NCI-H524 treated with DMSO at 0.1 percent for 48 hours (cell line): ENCODE measurements at regions not wholly inside any gene's neighbourhood (a gene's known extent, or its start where the extent isn't known, plus 50 kb on each side); places are given as distances from the start of the nearest gene placed in this dataset.
"Not testable (repeated sequence)": the region's sequence is repeated elsewhere in the genome, so short reads cannot be mapped to it uniquely, and the experiment has no call there.

ENCODE experiments used
- DNase-seq: peaks from one replicate; lab custom pipeline; 2025; lab: John Stamatoyannopoulos, UW

DNA sequence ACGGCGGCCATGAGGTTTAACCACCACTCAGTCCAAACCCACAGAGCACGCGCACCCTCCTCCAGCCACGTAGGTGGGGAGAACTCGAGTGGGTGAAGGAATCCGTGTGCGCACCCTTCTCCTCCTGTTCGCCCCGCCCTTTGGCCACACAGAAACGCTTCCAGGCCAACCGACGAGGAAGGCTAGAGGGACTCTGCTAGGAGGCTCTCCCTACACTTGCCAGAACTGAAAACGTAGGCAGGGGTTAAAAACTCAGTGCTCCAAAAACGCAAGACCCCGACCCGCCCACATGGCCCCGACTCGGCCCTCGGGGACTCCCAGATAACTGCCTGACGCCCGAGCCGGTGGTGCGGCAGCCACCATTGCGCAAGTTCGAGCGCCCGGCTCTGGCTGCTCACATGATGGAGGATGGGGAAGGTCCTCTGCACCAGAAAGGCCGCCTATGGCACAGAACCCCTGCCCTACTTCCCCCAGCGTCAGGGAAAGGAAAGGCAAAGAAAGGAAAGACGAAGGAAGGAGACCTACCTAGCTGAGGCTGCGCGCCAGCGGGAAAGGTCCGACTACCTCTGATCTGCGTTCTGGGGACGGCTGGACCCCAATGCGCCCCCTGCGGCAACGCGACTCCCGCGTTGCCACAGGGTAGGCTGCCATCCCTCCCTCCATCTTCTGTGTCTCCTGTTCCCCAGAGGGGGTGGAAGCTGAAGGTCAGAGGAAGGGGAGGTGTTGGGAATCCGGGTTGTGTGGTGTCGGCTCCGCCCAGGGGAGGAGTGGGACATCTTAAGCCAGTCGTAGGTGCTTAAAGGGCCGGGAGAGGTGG is 201.9 kb upstream of the AGTR2 start:
- peak; percentile 82 for DNase-seq

GRCh38 chrX:115970718-115971117 is 199.8 kb upstream of the AGTR2 start:
- no peak for DNase-seq

- no peak for DNase-seq
Observed at GRCh38 chrX:115972717-115973116, 197.8 kb upstream of the AGTR2 start.

DNA sequence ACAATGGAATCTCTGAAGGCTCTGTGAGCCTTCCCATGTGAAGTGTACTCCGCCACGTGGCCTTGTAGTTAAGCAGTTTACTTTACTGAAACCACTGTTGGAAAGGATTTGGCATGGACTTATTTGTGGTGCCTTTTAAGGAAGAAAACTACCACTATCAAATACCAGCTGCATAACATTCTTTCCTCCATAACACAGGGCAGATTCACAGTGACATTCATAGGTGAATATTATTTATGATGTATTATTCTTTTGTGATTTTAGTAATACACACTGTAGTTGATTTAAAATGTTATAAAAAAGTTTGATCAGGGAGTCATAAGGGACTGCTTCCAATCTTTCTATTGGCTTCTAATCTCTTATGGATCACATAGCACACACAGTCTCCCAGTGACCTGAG is 192.5 kb upstream of the AGTR2 start:
- DNase-seq, result no peak

- not testable (repeated sequence) for DNase-seq
Observed at GRCh38 chrX:115983148-115983547, 187.4 kb upstream of the AGTR2 start.

DNA sequence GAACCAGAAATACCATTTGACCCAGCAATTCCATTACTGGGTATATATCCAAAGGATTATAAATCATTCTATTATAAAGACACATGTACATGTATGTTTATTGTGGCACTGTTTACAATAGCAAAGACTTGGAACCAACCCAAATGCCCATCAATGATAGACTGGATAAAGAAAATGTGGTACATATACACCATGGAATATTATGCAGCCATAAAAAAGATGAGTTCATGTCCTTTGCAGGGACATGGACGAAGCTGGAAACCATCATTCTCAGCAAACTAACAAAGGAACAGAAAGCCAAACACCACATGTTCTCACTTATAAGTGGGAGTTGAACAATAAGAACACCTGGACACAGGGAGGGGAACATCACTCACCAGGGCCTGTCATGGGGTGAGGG is 183.1 kb upstream of the AGTR2 start:
- DNase-seq, result not testable (repeated sequence)

DNA sequence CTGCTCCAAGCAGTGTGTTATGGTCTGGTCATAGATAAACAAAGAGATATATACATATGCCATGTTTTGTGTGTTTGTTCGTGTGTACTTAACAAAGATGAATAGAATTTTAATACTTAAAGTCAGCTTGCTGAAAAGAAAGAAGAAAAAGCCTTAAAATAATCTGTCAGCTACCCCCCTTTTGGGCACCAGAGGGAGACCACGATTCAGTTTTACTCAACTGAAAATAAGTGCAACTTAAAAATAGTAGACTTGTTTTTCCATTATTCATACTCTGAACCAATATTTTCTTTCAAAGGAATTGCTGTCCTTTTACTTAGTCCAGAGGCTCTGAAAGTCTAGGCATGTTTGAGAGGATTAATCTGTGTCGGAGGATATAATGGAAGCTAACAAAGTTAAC is 181.7 kb upstream of the AGTR2 start:
- DNase-seq, result no peak

GRCh38 chrX:115989686-115990085 is 180.9 kb upstream of the AGTR2 start:
- DNase-seq, result no peak

- no peak for DNase-seq
Observed at GRCh38 chrX:116009346-116009745, 161.2 kb upstream of the AGTR2 start.

GRCh38 chrX:116009861-116010710 is 160.5 kb upstream of the AGTR2 start:
- no peak for DNase-seq

DNA sequence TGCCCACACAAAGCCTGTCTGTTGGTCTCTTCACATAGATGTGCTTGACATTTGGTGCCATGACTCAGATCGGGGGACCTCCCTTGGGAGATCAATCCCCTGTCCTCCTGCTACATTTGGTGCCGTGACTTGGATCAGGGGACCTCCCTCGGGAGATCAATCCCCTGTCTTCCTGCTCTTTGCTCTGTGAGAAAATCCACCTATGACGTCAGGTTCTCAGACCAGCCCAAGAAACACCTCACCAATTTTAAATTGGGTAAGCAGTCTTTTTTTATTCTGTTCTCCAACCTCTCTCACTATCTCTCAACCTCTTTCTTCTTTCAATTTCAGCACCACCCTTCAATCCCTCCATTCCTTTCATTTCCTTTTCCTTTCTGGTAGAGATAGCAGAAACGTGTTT is 159.6 kb upstream of the AGTR2 start:
- DNase-seq, result no peak

GRCh38 chrX:116031331-116031730 is 139.2 kb upstream of the AGTR2 start:
- DNase-seq, result no peak
